ENCODE measurements at regions not wholly inside any gene's neighbourhood (a gene's known extent, or its start where the extent isn't known, plus 50 kb on each side); places are given as distances from the start of the nearest gene placed in this dataset.

GRCh38 chr10:10397906-10398305 is 619.8 kb upstream of the CELF2 start:
- no peaks in the 10 kb centered on the region for H3K36me3 Mint-ChIP-seq (ENCODE audit: low read depth)
- no peaks in the 10 kb centered on the region for H3K4me1 ChIP-seq (ENCODE audit: insufficient read depth, low read length)
- TF ChIP-seq CTCF (IDR thresholded peaks at IDR 0.05), result no peak
- CTCF ChIA-PET, result no interaction called here
- peaks cover 0 to 4% of the 10 kb centered on the region in 2 experiments for H3K27me3 ChIP-seq (ENCODE audit: control insufficient read depth in 1 of 2, insufficient read depth in 2 of 2, low read length in 2 of 2)
- no peak overlapping the region for H3K27ac ChIP-seq (ENCODE audit: low read depth in 1 of 2, low read length in 2 of 2)
- H3K27ac Mint-ChIP-seq, result no peak overlapping the region
- no peaks in the 10 kb centered on the region for H3K9me3 Mint-ChIP-seq
- no peaks in the 10 kb centered on the region for H3K4me1 Mint-ChIP-seq (ENCODE audit: low read depth)
- DNase-seq, result no peak
- H3K4me3 Mint-ChIP-seq, result no peak overlapping the region
- H3K9me3 ChIP-seq (ENCODE audit: control insufficient read depth in 1 of 2, insufficient read depth in 1 of 2, low read length in 2 of 2), result no peaks in the 10 kb centered on the region
- no peaks in the 10 kb centered on the region for H3K36me3 ChIP-seq (ENCODE audit: insufficient read depth, low read length)
- H3K4me3 ChIP-seq (ENCODE audit: low read length), result no peak overlapping the region
- POLR2A ChIA-PET, result no interaction called here
- intact Hi-C loops (cut with DNase I, micrococcal nuclease), result no loop called here
- no peak for ATAC-seq (ENCODE audit: poor library complexity)
- H3K27me3 Mint-ChIP-seq, result peaks cover 13% of the 10 kb centered on the region

GRCh38 chr10:10403762-10404161 is 613.9 kb upstream of the CELF2 start:
- Histone ChIP-seq H3K27me3 (ENCODE audit: control insufficient read depth in 1 of 2, insufficient read depth in 2 of 2, low read length in 2 of 2) (peaks cover 0 to 2% of the 10 kb centered on the region in 2 experiments), H3K27ac (ENCODE audit: low read depth in 1 of 2, low read length in 2 of 2) (no peak overlapping the region), H3K4me1 (ENCODE audit: insufficient read depth, low read length) (no peaks in the 10 kb centered on the region), H3K36me3 (ENCODE audit: insufficient read depth, low read length) (no peaks in the 10 kb centered on the region), H3K4me3 (ENCODE audit: low read length) (no peak overlapping the region), H3K9me3 (ENCODE audit: control insufficient read depth in 1 of 2, insufficient read depth in 1 of 2, low read length in 2 of 2) (no peaks in the 10 kb centered on the region)
- Mint-ChIP-seq H3K4me3 (no peak overlapping the region), H3K27ac (no peak overlapping the region), H3K9me3 (no peaks in the 10 kb centered on the region), H3K27me3 (peaks cover 16% of the 10 kb centered on the region), H3K4me1 (ENCODE audit: low read depth) (no peaks in the 10 kb centered on the region), H3K36me3 (ENCODE audit: low read depth) (no peaks in the 10 kb centered on the region)
- no peak for DNase-seq
- intact Hi-C loops (cut with DNase I, micrococcal nuclease), result no loop called here
- ChIA-PET POLR2A (no interaction called here), CTCF (interaction anchor here (0.6 kb wide), 1 partner anchor 269 kb away, joined by 3 read pairs; no protein-coding TSS in a partner anchor)
- TF ChIP-seq CTCF (IDR thresholded peaks at IDR 0.05), result no peak
- no peak for ATAC-seq (ENCODE audit: poor library complexity)

GRCh38 chr10:10417671-10418070 is 600.0 kb upstream of the CELF2 start:
- POLR2A ChIA-PET, result no interaction called here
- Histone ChIP-seq H3K4me3 (ENCODE audit: low read length) (no peak overlapping the region), H3K4me1 (ENCODE audit: insufficient read depth, low read length) (peaks cover 4% of the 10 kb centered on the region), H3K36me3 (ENCODE audit: insufficient read depth, low read length) (no peaks in the 10 kb centered on the region), H3K9me3 (ENCODE audit: control insufficient read depth in 1 of 2, insufficient read depth in 1 of 2, low read length in 2 of 2) (no peaks in the 10 kb centered on the region), H3K27ac (ENCODE audit: low read depth in 1 of 2, low read length in 2 of 2) (no peak overlapping the region), H3K27me3 (ENCODE audit: control insufficient read depth in 1 of 2, insufficient read depth in 2 of 2, low read length in 2 of 2) (peaks cover 0 to 2% of the 10 kb centered on the region in 2 experiments)
- H3K4me1 Mint-ChIP-seq (ENCODE audit: low read depth), result peaks cover 39% of the 10 kb centered on the region
- DNase-seq (no peak), ATAC-seq (ENCODE audit: poor library complexity) (no peak)
- intact Hi-C loops (cut with DNase I, micrococcal nuclease), result no loop called here
- H3K36me3 Mint-ChIP-seq (ENCODE audit: low read depth), result no peaks in the 10 kb centered on the region
- TF ChIP-seq CTCF (IDR thresholded peaks at IDR 0.05), result no peak
- no peaks in the 10 kb centered on the region for H3K9me3 Mint-ChIP-seq
- H3K27me3 Mint-ChIP-seq, result no peaks in the 10 kb centered on the region
- peak overlapping the region; percentile 40 for H3K27ac Mint-ChIP-seq
- CTCF ChIA-PET, result no interaction called here
- H3K4me3 Mint-ChIP-seq, result no peak overlapping the region

All from CD4-positive, alpha-beta T cell (primary cell).